Kidney tubule cell (primary cell): ENCODE measurements at regions not wholly inside any gene's neighbourhood (a gene's known extent, or its start where the extent isn't known, plus 50 kb on each side); places are given as distances from the start of the nearest gene placed in this dataset.
A peak's percentile ranks its signal among the peaks of the same experiment; 100 is the strongest.
"Not testable (repeated sequence)": the region's sequence is repeated elsewhere in the genome, so short reads cannot be mapped to it uniquely, and the experiment has no call there.

Experiments
- DNase-seq: peaks from one replicate; pipeline ENCODE4 v3.0.0-alpha.2; 2018; ENCODE audit warnings: low spot score

DNA sequence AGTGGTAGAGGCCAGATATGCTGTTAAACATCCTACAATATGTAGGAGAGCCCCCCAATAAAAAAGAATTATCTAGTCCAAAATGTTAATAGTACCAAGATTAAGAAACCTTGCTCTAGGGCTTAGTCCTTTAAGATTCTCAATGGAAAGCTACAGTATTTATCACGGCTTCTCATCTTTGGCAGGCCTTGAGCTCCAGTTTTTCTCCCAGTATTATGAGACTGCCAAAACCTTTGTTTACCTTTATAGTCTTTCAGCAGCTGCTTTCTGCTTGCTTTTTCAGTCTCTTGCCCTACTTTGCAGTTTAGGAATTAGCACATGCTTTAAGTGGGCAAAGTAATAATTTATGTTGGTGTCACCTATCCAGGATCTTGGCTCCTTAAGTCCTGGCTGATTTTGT, 59.7 kb downstream of the NHLRC1 start:
- no peak for DNase-seq

- DNase-seq = no peak
Observed at GRCh38 chr6:18058429-18058828, 64.0 kb downstream of the NHLRC1 start.

DNA sequence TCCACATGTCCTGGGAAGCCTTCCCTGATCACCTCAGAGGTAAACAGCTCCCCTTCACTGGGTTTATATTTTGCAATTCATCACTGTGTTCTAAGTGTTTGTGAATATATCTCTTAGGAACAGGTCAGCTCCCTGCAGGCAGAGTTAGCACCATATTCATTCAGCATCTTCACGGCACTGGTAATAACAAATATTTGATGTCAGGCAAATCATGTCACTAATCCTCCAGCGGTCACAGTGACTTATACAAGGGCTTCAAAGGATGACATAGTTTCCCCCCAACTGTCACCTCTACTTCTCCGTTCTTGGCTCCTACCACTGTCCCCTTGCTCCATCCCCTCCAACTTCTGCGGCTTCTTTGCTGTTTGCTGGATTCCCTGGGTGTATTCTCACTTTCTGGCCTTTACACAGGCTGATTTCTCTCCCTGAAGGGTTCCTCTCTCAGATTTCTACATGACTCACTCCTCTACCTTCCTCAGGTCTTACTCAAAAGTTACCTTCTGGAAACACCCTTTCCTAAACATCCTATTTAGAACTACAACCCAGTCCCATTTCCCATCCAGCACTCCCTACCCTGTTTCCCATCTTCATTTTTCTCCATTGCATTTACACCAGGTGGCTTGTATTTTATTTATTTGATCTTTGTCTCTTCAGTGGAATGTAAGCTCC, 66.6 kb downstream of the NHLRC1 start:
- no peak for DNase-seq

DNA sequence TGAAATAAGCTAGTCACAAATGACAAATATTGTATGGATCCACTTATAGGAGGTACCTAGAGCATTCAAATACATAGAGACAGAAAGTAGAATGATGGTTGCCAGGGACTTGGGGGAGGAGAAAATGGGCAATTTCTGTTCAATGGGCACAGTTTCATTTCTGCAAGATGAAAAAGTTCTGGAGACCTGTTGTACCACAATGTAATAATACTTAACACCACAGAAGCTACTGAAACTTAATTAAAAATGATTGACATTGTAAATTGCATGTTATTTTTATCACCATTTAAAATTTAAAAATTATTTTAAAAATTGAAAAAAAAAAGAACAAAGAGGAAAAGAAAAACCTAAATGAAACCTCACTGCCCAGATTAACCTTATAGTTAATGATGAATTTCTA, 67.4 kb downstream of the NHLRC1 start:
- DNase-seq = no peak

DNA sequence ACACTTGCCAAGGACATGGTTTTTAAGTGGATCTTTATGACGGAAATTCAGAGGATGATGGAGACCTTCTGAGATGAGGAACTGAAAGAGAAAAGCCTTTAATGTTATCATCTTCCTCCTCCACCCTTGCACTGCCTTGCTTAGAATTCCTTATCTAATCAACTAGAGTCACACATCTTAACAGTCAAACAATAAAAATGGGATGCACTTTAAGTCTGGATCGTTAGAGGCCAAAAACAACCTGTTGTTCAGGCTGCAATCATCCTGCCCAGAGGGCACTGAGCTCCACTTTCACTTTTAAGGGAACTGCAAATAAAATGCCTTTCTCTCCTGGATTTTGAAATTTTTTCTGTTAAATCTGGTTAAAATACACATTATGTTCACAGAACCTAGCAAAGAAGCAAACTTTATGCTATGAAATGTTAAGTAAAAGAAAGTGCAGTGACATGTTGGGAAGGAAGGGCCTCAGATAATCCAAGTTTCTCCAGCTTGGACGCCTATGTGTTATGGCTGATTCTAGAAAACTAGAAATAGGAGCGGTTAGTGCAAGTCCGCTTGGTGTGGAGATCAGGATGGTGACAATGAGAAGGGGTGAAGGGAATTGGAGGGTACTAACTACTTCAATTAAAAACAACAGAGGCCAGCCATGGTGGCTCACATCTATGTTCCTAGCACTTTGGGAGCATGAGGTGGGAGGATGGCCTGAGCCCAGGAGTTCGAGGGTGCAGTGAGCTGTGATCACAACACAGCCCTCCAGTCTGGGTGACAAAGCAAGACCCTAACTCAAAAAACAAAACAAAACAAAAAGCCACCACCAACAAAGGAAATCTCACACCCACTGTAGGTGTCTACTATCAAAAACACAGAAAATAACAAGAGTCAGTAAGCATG, 66.4 kb upstream of the KIF13A start:
- DNase-seq = no peak

- no peak for DNase-seq
Observed at GRCh38 chr6:18053078-18053477, 65.6 kb upstream of the KIF13A start.

- no peak for DNase-seq
Observed at GRCh38 chr6:18049646-18050045, 62.2 kb upstream of the KIF13A start.

- DNase-seq = no peak
Observed at GRCh38 chr6:18048953-18049630, 61.7 kb upstream of the KIF13A start.

GRCh38 chr6:18047406-18047805, 60.0 kb upstream of the KIF13A start:
- peak; percentile 16 for DNase-seq

DNA sequence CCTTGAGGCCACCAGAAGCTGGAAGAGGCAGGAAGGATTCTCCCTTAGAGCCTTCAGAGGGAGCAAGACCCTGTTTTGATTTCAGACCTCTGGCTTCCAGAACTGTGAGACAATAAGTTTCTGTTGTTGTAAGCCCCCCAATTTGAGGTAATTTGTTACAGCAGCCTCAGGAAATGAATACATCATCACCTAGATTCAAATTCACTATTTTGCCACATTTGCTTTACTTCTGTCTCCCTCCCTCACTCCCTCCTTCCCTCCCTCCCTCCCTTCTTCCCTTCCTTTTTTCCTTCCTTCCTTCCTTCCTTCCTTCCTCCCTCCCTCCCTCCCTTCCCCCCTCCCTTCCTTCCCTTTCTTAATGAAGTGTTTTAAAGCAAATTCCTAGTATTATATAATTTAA, 58.1 kb upstream of the KIF13A start:
- DNase-seq = no peak

GRCh38 chr6:18044108-18044783, 56.8 kb upstream of the KIF13A start:
- no peak for DNase-seq

GRCh38 chr6:18042536-18043145, 55.2 kb upstream of the KIF13A start:
- no peak for DNase-seq

DNA sequence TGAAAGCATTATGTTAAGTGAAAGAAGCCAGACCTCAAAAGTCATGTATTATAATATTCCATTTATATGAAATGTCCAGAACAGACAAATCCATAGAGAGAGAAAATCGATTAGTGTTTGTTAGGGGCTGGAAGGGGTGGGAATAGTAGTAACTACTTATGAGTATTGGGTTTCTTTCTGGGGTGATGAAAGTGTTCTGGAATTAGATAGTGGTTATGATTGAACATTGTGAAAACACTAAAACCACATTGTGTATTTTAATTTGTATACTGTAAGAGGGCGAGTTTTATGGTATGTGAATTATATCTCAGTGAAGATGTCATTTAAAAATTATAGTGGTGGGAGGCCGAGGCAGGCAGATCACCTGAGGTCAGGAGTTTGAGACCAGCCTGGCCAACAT, 52.0 kb upstream of the KIF13A start:
- DNase-seq = no peak

DNA sequence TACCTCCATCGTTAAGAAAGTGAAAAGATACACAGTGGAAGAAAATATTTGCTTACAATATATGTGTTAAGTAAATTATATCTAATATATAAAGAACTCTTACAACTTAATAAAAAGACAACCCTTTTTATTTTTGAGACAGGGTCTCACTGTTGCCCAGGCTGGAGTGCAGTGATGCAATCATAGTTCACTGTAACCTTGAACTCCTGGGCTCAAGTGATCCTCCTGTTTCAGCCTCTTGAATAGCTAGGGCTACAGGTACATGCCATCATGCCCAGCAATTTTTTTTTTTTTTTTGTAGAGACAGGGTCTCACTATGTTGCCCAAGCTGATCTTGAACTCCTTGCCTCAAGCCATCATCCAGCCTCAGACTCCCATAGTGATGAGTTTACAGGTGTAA, 50.8 kb upstream of the KIF13A start:
- DNase-seq = not testable (repeated sequence)
